Heart right ventricle (tissue), 16 donors: ENCODE measurements at regions not wholly inside any gene's neighbourhood (a gene's known extent, or its start where the extent isn't known, plus 50 kb on each side); places are given as distances from the start of the nearest gene placed in this dataset.

Experiments
- ATAC-seq, 8 donors: fragments of 200-7000 bp; cut with Tn5 transposase; one replicate each; pipeline ENCODE4 v1.9.1; 2020; ENCODE audit warnings: mild to moderate bottlenecking in 8 of 8, moderate library complexity in 8 of 8, moderate number of reproducible peaks in 1 of 8
- DNase-seq, 2 donors: peaks; one replicate each; pipeline ENCODE4 v3.0.0-alpha.2; 2020
- H3K27ac ChIP-seq, 10 donors: fragments of 200-600 bp; sonication (generic) in 2 of 10; one replicate each; pipeline versions ENCODE4 v1.5.0 to v1.8.0; 2020 to 2022; ENCODE audit warnings: mild to moderate bottlenecking in 3 of 10
- H3K27me3 ChIP-seq, 7 donors: fragments of 200-600 bp; one replicate each; pipeline ENCODE4 v1.8.0; 2021 to 2022; ENCODE audit warnings: mild to moderate bottlenecking in 2 of 7
- H3K36me3 ChIP-seq, 9 donors: fragments of 200-600 bp; sonication (generic) in 1 of 9; one replicate each; pipeline versions ENCODE4 v1.5.0 to v1.8.0; 2020 to 2022; ENCODE audit warnings: mild to moderate bottlenecking in 2 of 9
- H3K4me1 ChIP-seq, 9 donors: fragments of 200-600 bp; sonication (generic) in 1 of 9; one replicate each; pipeline versions ENCODE4 v1.5.0 to v1.8.0; 2020 to 2022; ENCODE audit warnings: mild to moderate bottlenecking in 4 of 9
- H3K4me3 ChIP-seq, 10 donors: fragments of 200-600 bp; sonication (generic) in 2 of 10; one replicate each; pipeline versions ENCODE4 v1.5.0 to v1.8.0; 2020 to 2022; ENCODE audit warnings: mild to moderate bottlenecking in 7 of 10, moderate library complexity in 2 of 10
- H3K9me3 ChIP-seq, 11 donors: fragments of 200-600 bp in 10 of 11; sonication (generic) in 2 of 11; one replicate each; pipeline versions ENCODE4 v1.5.0 to v1.8.0; 2013 to 2022; ENCODE audit warnings: mild to moderate bottlenecking in 2 of 11, control low read depth in 1 of 11, moderate library complexity in 1 of 11
- CTCF ChIP-seq, 9 donors: fragments of 200-600 bp; sonication (generic) in 2 of 9; IDR thresholded peaks; one replicate each; pipeline versions ENCODE4 v1.5.0 to v1.8.0; 2021 to 2022; ENCODE audit warnings: antibody characterized with exemption in 9 of 9, mild to moderate bottlenecking in 5 of 9, moderate library complexity in 1 of 9
- WGBS, 2 donors: extraction: QIAGEN DNeasy Blood & Tissue Kit; methylation state at CpG; one replicate each; pipeline ENCODE4 v1.1.7; 2013; ENCODE audit warnings: inconsistent platforms in 1 of 2; 5-methylcytosine and 5-hydroxymethylcytosine counted together
- intact Hi-C, 10 donors: fragments of 100-400 bp; cut with DNase I; formaldehyde crosslinking; loops; one replicate each; pipeline versions ENCODE4 v1.11.1 to v1.14.2; 2022
- donor health status: Arrhythmogenic right ventricular cardiomyopathy.
- donor health status: ischemic (EF 13 %, LVEDD 7.1; RV severe dilation, severe dysfunction).
- donor health status: healthy with polysubstance abuse.
- donor health status: DM: no; HTN: yes; CAD: no.
- donor health status: DM: no; HTN: no; CAD: no.
- donor health status: ischemic (EF 25% LVEDD 6.9; RV normal size, moderate dysfunction).
- donor health status: ischemic (EF 25% LVEDD 5.7; RV mildly dilated, moderate dysfunction).
- donor health status: healthy.
- donor health status: DM: yes; HTN: yes; CAD: no.
- donor health status: Ischemic cardiomyopathy.
- donor health status: ischemic (EF 35%, LVEDD 5.7; RV mildly dilated, moderate dysfunction).
- donor health status: nonischemic (EF 11% LVEDD 7.7; RV severe dilation, severe dysfunction).
- donor health status: DM: yes; HTN: yes; CAD: no.
- donor health status: PGD.
- donor health status: ischemic (EF 29% LVEDD 5.4; RV normal size, mild dysfunction).
- donor health status: nonischemic (EF 23%, LVEDD 6.1; RV moderate dilation, normal function).

- no peak for TF ChIP-seq CTCF (IDR thresholded peaks at IDR 0.05)
- intact Hi-C loops, result no loop called here
- H3K36me3 ChIP-seq, result no peaks in the 10 kb centered on the region
- ATAC-seq (peak in 1 of 8 donors; percentile 33), DNase-seq (no peak)
- WGBS, 2 donors, result 86% methylated on average over 5 of the region's 5 CpGs
- H3K27me3 ChIP-seq, result no peaks in the 10 kb centered on the region
- H3K9me3 ChIP-seq, result peaks cover 0 to 12% (median 0%) of the 10 kb centered on the region in 11 donors
- no peaks in the 10 kb centered on the region for H3K4me1 ChIP-seq
- H3K4me3 ChIP-seq, result no peak overlapping the region
- no peak overlapping the region for H3K27ac ChIP-seq
Measured at GRCh38 chr6:134564705-134565104, 246.8 kb upstream of the SGK1 start.

DNA sequence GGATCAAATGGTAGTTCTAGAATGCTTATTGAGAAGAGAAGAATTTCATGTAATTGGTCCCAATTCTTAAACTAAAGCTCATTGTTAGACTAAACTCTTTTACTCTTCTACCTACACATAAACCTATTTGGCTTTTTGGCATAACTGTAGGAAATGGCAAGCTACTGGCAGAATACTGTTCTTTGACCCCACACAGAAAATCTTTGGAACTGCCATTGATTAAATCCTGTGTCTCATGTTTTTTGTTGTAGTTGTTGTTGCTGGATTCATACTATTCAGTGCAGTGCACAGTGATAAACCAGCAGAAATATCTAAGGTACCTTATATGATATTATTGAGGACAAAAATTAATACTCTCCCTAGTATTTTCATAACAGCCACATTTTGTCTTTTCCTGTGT lies 242.1 kb upstream of the SGK1 start:
- no peak for ATAC-seq
- no peak for TF ChIP-seq CTCF (IDR thresholded peaks at IDR 0.05)
- intact Hi-C loops, result no loop called here

GRCh38 chr6:134557509-134557908 lies 239.6 kb upstream of the SGK1 start:
- TF ChIP-seq CTCF (IDR thresholded peaks at IDR 0.05), result no peak
- WGBS, 2 donors, result 91 to 94% methylated on average over 1 of the region's 1 CpG
- Histone ChIP-seq H3K4me3 (no peak overlapping the region), H3K27me3 (no peaks in the 10 kb centered on the region), H3K9me3 (no peaks in the 10 kb centered on the region), H3K27ac (no peak overlapping the region), H3K36me3 (no peaks in the 10 kb centered on the region), H3K4me1 (no peaks in the 10 kb centered on the region)
- no peak for ATAC-seq
- intact Hi-C loops, result no loop called here
- no peak for DNase-seq

More for the DNA sequence above, 242.1 kb upstream of the SGK1 start:
- Histone ChIP-seq H3K27me3 (no peaks in the 10 kb centered on the region), H3K4me3 (no peak overlapping the region), H3K9me3 (no peaks in the 10 kb centered on the region), H3K27ac (no peak overlapping the region), H3K36me3 (no peaks in the 10 kb centered on the region), H3K4me1 (no peaks in the 10 kb centered on the region)
- DNase-seq, result no peak

DNA sequence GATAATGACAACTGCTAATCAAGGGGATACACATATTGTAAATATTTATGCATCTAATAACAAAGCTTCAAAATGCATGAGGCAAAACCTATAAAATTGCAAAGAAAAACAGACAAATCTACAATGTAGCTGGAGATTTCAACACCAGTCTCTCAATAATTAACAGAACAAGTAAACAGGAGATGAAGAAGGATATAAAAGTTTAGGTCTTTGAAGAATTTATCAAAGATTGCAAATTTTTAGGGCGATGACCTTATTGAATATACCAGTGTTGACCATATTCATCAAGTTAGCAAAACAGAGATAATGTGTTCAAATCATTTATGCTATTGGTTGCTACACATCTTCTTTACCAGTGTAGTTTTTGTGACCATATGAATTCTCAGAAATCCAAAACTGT lies 237.8 kb upstream of the SGK1 start:
- H3K4me1 ChIP-seq, result peaks cover 0 to 9% (median 5%) of the 10 kb centered on the region in 9 donors
- H3K27ac ChIP-seq, result no peak overlapping the region
- H3K27me3 ChIP-seq, result no peaks in the 10 kb centered on the region
- H3K9me3 ChIP-seq, result no peaks in the 10 kb centered on the region
- H3K4me3 ChIP-seq, result no peak overlapping the region
- H3K36me3 ChIP-seq, result no peaks in the 10 kb centered on the region
- ATAC-seq (no peak), DNase-seq (no peak)
- 93 to 97% methylated on average over 1 of the region's 1 CpG for WGBS, 2 donors
- no peak for TF ChIP-seq CTCF (IDR thresholded peaks at IDR 0.05)
- intact Hi-C loops, result no loop called here

GRCh38 chr6:134553936-134554335 lies 236.0 kb upstream of the SGK1 start:
- 83 to 90% methylated on average over 3 of the region's 3 CpGs for WGBS, 2 donors
- H3K27me3 ChIP-seq, result no peaks in the 10 kb centered on the region
- H3K4me3 ChIP-seq, result no peak overlapping the region
- intact Hi-C loops, result no loop called here
- H3K36me3 ChIP-seq, result no peaks in the 10 kb centered on the region
- H3K9me3 ChIP-seq, result no peaks in the 10 kb centered on the region
- TF ChIP-seq CTCF (IDR thresholded peaks at IDR 0.05), result no peak
- DNase-seq, result no peak
- peaks cover 0 to 21% (median 7%) of the 10 kb centered on the region in 9 donors for H3K4me1 ChIP-seq
- H3K27ac ChIP-seq, result no peak overlapping the region
- no peak for ATAC-seq
